C4-2B (cell line): ENCODE measurements at regions not wholly inside any gene's neighbourhood (a gene's known extent, or its start where the extent isn't known, plus 50 kb on each side); places are given as distances from the start of the nearest gene placed in this dataset.

Experiments
- CTCF ChIP-seq: fragments of 450-650 bp; conservative IDR thresholded peaks from 2 replicates; pipeline ENCODE4 v1.5.1; 2017; ENCODE audit warnings: mild to moderate bottlenecking
- ZFX ChIP-seq: fragments of 450-650 bp; IDR thresholded peaks from 2 replicates; pipeline ENCODE4 v1.6.1; 2017

- TF ChIP-seq CTCF (no peak), ZFX (no peak)
These were observed 456.9 kb upstream of the HTR2C start for GRCh38 chrX:114127005-114127404.
